HEK293 (cell line): ENCODE measurements at regions not wholly inside any gene's neighbourhood (a gene's known extent, or its start where the extent isn't known, plus 50 kb on each side); places are given as distances from the start of the nearest gene placed in this dataset.

Experiments used
- CTCF ChIP-seq: fragments of 450-650 bp; formaldehyde crosslinking; IDR thresholded peaks from 2 replicates; pipeline ENCODE4 v1.5.1; 2016; ENCODE audit warnings: missing biosample characterization, missing genetic modification characterization
- REST ChIP-seq: fragments of 450-650 bp; formaldehyde crosslinking; IDR thresholded peaks from 2 replicates; pipeline ENCODE4 v1.5.1; 2016; ENCODE audit warnings: missing biosample characterization, missing genetic modification characterization
- SP7 ChIP-seq: fragments of 450-650 bp; formaldehyde crosslinking; IDR thresholded peaks from 2 replicates; pipeline ENCODE4 v1.5.1; 2016; ENCODE audit warnings: missing biosample characterization, missing genetic modification characterization
- ZNF10 ChIP-seq: fragments of 450-650 bp; formaldehyde crosslinking; IDR thresholded peaks from 2 replicates; pipeline ENCODE4 v1.5.1; 2017; ENCODE audit warnings: missing biosample characterization, missing genetic modification characterization
- ZNF112 ChIP-seq: fragments of 450-650 bp; formaldehyde crosslinking; IDR thresholded peaks from 2 replicates; pipeline ENCODE4 v1.5.0; 2017; ENCODE audit warnings: missing biosample characterization, missing genetic modification characterization
- ZNF121 ChIP-seq: fragments of 450-650 bp; formaldehyde crosslinking; IDR thresholded peaks from 2 replicates; pipeline ENCODE4 v1.5.1; 2016; ENCODE audit warnings: missing biosample characterization, missing genetic modification characterization
- ZNF274 ChIP-seq, 2 experiments: fragments of 200-500 bp in 1 of 2; fragments of 450-650 bp in 1 of 2; sonication (Bioruptor generic) in 1 of 2; formaldehyde crosslinking in 1 of 2; IDR thresholded peaks; 2 replicates each; pipeline versions ENCODE4 v1.5.1 to v1.6.1; 2014 to 2016; ENCODE audit warnings: borderline replicate concordance in 1 of 2, inconsistent platforms in 1 of 2, low read length in 1 of 2, missing biosample characterization in 1 of 2, missing genetic modification characterization in 1 of 2
- ZNF398 ChIP-seq: fragments of 450-650 bp; formaldehyde crosslinking; IDR thresholded peaks from 2 replicates; pipeline ENCODE4 v1.5.1; 2017; ENCODE audit warnings: missing biosample characterization, missing genetic modification characterization
- ZNF677 ChIP-seq: fragments of 450-650 bp; IDR thresholded peaks from 2 replicates; pipeline ENCODE4 v1.5.0; 2018; ENCODE audit warnings: missing biosample characterization, mild to moderate bottlenecking, missing genetic modification characterization, moderate library complexity
- TF ChIP-seq, protein P1 (sequence below): fragments of 450-650 bp; formaldehyde crosslinking; IDR thresholded peaks from 2 replicates; pipeline ENCODE4 v1.5.1; 2017; ENCODE audit warnings: missing biosample characterization, missing genetic modification characterization
- TF ChIP-seq, protein P2 (sequence below): fragments of 450-650 bp; formaldehyde crosslinking; IDR thresholded peaks from 2 replicates; pipeline ENCODE4 v1.5.1; 2016; ENCODE audit warnings: missing biosample characterization, missing genetic modification characterization
- TF ChIP-seq, protein P3 (sequence below): fragments of 450-650 bp; IDR thresholded peaks from 2 replicates; pipeline ENCODE4 v1.5.1; 2018; ENCODE audit warnings: missing biosample characterization, mild to moderate bottlenecking, missing genetic modification characterization
- TF ChIP-seq, protein P4 (sequence below): fragments of 450-650 bp; formaldehyde crosslinking; IDR thresholded peaks from 2 replicates; pipeline ENCODE4 v1.5.1; 2016; ENCODE audit warnings: missing biosample characterization, missing genetic modification characterization

- no peak for TF ChIP-seq ZNF10 (tag by site-specific recombination)
- no peak for TF ChIP-seq ZNF121 (tag by site-specific recombination)
- no peak for TF ChIP-seq REST (tag by site-specific recombination)
- no peak for TF ChIP-seq CTCF (tag by site-specific recombination)
- TF ChIP-seq, protein P1, sequence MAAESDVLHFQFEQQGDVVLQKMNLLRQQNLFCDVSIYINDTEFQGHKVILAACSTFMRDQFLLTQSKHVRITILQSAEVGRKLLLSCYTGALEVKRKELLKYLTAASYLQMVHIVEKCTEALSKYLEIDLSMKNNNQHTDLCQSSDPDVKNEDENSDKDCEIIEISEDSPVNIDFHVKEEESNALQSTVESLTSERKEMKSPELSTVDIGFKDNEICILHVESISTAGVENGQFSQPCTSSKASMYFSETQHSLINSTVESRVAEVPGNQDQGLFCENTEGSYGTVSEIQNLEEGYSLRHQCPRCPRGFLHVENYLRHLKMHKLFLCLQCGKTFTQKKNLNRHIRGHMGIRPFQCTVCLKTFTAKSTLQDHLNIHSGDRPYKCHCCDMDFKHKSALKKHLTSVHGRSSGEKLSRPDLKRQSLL (tag by site-specific recombination), result no peak
- TF ChIP-seq, protein P2, sequence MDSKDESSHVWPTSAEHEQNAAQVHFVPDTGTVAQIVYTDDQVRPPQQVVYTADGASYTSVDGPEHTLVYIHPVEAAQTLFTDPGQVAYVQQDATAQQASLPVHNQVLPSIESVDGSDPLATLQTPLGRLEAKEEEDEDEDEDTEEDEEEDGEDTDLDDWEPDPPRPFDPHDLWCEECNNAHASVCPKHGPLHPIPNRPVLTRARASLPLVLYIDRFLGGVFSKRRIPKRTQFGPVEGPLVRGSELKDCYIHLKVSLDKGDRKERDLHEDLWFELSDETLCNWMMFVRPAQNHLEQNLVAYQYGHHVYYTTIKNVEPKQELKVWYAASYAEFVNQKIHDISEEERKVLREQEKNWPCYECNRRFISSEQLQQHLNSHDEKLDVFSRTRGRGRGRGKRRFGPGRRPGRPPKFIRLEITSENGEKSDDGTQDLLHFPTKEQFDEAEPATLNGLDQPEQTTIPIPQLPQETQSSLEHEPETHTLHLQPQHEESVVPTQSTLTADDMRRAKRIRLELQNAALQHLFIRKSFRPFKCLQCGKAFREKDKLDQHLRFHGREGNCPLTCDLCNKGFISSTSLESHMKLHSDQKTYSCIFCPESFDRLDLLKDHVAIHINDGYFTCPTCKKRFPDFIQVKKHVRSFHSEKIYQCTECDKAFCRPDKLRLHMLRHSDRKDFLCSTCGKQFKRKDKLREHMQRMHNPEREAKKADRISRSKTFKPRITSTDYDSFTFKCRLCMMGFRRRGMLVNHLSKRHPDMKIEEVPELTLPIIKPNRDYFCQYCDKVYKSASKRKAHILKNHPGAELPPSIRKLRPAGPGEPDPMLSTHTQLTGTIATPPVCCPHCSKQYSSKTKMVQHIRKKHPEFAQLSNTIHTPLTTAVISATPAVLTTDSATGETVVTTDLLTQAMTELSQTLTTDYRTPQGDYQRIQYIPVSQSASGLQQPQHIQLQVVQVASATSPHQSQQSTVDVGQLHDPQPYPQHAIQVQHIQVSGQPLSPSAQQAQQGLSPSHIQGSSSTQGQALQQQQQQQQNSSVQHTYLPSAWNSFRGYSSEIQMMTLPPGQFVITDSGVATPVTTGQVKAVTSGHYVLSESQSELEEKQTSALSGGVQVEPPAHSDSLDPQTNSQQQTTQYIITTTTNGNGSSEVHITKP (tag by site-specific recombination), result no peak
- TF ChIP-seq, protein P3, sequence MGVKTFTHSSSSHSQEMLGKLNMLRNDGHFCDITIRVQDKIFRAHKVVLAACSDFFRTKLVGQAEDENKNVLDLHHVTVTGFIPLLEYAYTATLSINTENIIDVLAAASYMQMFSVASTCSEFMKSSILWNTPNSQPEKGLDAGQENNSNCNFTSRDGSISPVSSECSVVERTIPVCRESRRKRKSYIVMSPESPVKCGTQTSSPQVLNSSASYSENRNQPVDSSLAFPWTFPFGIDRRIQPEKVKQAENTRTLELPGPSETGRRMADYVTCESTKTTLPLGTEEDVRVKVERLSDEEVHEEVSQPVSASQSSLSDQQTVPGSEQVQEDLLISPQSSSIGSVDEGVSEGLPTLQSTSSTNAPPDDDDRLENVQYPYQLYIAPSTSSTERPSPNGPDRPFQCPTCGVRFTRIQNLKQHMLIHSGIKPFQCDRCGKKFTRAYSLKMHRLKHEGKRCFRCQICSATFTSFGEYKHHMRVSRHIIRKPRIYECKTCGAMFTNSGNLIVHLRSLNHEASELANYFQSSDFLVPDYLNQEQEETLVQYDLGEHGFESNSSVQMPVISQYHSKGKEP (tag by site-specific recombination), result no peak
- no peak for TF ChIP-seq SP7
- TF ChIP-seq, protein P4, sequence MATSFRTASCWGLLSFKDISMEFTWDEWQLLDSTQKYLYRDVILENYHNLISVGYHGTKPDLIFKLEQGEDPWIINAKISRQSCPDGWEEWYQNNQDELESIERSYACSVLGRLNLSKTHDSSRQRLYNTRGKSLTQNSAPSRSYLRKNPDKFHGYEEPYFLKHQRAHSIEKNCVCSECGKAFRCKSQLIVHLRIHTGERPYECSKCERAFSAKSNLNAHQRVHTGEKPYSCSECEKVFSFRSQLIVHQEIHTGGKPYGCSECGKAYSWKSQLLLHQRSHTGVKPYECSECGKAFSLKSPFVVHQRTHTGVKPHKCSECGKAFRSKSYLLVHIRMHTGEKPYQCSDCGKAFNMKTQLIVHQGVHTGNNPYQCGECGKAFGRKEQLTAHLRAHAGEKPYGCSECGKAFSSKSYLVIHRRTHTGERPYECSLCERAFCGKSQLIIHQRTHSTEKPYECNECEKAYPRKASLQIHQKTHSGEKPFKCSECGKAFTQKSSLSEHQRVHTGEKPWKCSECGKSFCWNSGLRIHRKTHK (tag by site-specific recombination), result no peak
- no peak for TF ChIP-seq ZNF677 (tag by site-specific recombination)
- no peak for TF ChIP-seq ZNF398 (tag by site-specific recombination)
- no peak for TF ChIP-seq ZNF274 (IDR thresholded peaks at IDR 0.05; ENCODE audit: low read length)
- TF ChIP-seq ZNF274 (tag by site-specific recombination; IDR thresholded peaks at IDR 0.05; ENCODE audit: borderline replicate concordance), result no peak
- TF ChIP-seq ZNF112 (tag by site-specific recombination), result no peak
Observed at GRCh38 chr17:33941744-33942143, 313.3 kb upstream of the CCL2 start.
